Suprapubic skin (tissue), 4 donors: ENCODE measurements at regions not wholly inside any gene's neighbourhood (a gene's known extent, or its start where the extent isn't known, plus 50 kb on each side); places are given as distances from the start of the nearest gene placed in this dataset.
"Not testable (repeated sequence)": the region's sequence is repeated elsewhere in the genome, so short reads cannot be mapped to it uniquely, and the experiment has no call there.

Source experiments
- DNase-seq, 2 donors: peaks; one replicate each; pipeline ENCODE4 v3.0.0-alpha.2; 2019; ENCODE audit warnings: low spot score in 2 of 2
- H3K27ac ChIP-seq: fragments of 200-600 bp; sonication (generic); one replicate; pipeline ENCODE4 v1.5.1; 2019
- H3K27me3 ChIP-seq: fragments of 200-600 bp; sonication (generic); one replicate; pipeline ENCODE4 v1.5.1; 2019
- H3K36me3 ChIP-seq: fragments of 200-600 bp; sonication (generic); one replicate; pipeline ENCODE4 v1.5.1; 2019
- H3K4me1 ChIP-seq: fragments of 200-600 bp; sonication (generic); one replicate; pipeline ENCODE4 v1.5.1; 2019
- H3K4me3 ChIP-seq: fragments of 200-600 bp; sonication (generic); one replicate; pipeline ENCODE4 v1.5.1; 2019; ENCODE audit warnings: mild to moderate bottlenecking
- H3K9me3 ChIP-seq: fragments of 200-600 bp; sonication (generic); one replicate; pipeline ENCODE4 v1.5.1; 2019
- CTCF ChIP-seq, 2 donors: fragments of 200-600 bp in 1 of 2; fragments of 450-650 bp in 1 of 2; sonication (generic) in 1 of 2; IDR thresholded peaks; one replicate each; pipeline ENCODE4 v1.5.1; 2016 to 2019; ENCODE audit warnings: antibody characterized with exemption in 2 of 2, mild to moderate bottlenecking in 1 of 2, moderate library complexity in 1 of 2
- EP300 ChIP-seq: sonication (generic); formaldehyde crosslinking; IDR thresholded peaks from one replicate; pipeline ENCODE4 v1.6.1; 2017; ENCODE audit warnings: antibody characterized with exemption
- POLR2A ChIP-seq, 2 donors: fragments of 450-650 bp; IDR thresholded peaks; one replicate each; pipeline ENCODE4 v1.6.1; 2017; ENCODE audit warnings: antibody characterized with exemption in 2 of 2, mild to moderate bottlenecking in 2 of 2, moderate library complexity in 2 of 2
- POLR2AphosphoS5 ChIP-seq, 3 donors: sonication (generic); formaldehyde crosslinking; IDR thresholded peaks; one replicate each; pipeline ENCODE4 v1.6.1; 2017; ENCODE audit warnings: antibody characterized with exemption in 3 of 3
- WGBS: methylation state at CpG from one replicate; pipeline ENCODE4 v1.1.5; 2018; 5-methylcytosine and 5-hydroxymethylcytosine counted together

GRCh38 chr2:107525406-107525805 lies 301.3 kb upstream of the RGPD4 start:
- no peak for TF ChIP-seq EP300
- no peak for TF ChIP-seq CTCF (IDR thresholded peaks at IDR 0.05)
- TF ChIP-seq POLR2A (IDR thresholded peaks at IDR 0.05): no peak
- TF ChIP-seq POLR2AphosphoS5 (IDR thresholded peaks at IDR 0.05): no peak
- Histone ChIP-seq H3K4me3 (no peak overlapping the region), H3K9me3 (no peaks in the 10 kb centered on the region), H3K27me3 (no peaks in the 10 kb centered on the region), H3K4me1 (no peaks in the 10 kb centered on the region), H3K36me3 (no peaks in the 10 kb centered on the region), H3K27ac (no peak overlapping the region)
- DNase-seq: no peak
- 32% methylated on average over 1 of the region's 1 CpG for WGBS

- Histone ChIP-seq H3K9me3 (no peaks in the 10 kb centered on the region), H3K27me3 (no peaks in the 10 kb centered on the region), H3K4me3 (no peak overlapping the region), H3K4me1 (no peaks in the 10 kb centered on the region), H3K36me3 (no peaks in the 10 kb centered on the region), H3K27ac (no peak overlapping the region)
- DNase-seq: no peak
- 11% methylated on average over 1 of the region's 1 CpG for WGBS
- no peak for TF ChIP-seq POLR2A (IDR thresholded peaks at IDR 0.05)
- TF ChIP-seq EP300: no peak
- TF ChIP-seq POLR2AphosphoS5 (IDR thresholded peaks at IDR 0.05): no peak
- no peak for TF ChIP-seq CTCF (IDR thresholded peaks at IDR 0.05)
Measured at GRCh38 chr2:107529146-107529545, 297.5 kb upstream of the RGPD4 start.

GRCh38 chr2:107530046-107530445 lies 296.6 kb upstream of the RGPD4 start:
- WGBS: 74% methylated on average over 1 of the region's 1 CpG
- DNase-seq: no peak
- no peaks in the 10 kb centered on the region for H3K4me1 ChIP-seq
- H3K27ac ChIP-seq: no peak overlapping the region
- no peak overlapping the region for H3K4me3 ChIP-seq
- H3K27me3 ChIP-seq: no peaks in the 10 kb centered on the region
- TF ChIP-seq CTCF (IDR thresholded peaks at IDR 0.05) (no peak), POLR2AphosphoS5 (IDR thresholded peaks at IDR 0.05) (no peak), POLR2A (IDR thresholded peaks at IDR 0.05) (no peak), EP300 (no peak)
- H3K36me3 ChIP-seq: no peaks in the 10 kb centered on the region
- no peaks in the 10 kb centered on the region for H3K9me3 ChIP-seq

- H3K4me3 ChIP-seq: no peak overlapping the region
- H3K27me3 ChIP-seq: no peaks in the 10 kb centered on the region
- TF ChIP-seq CTCF (IDR thresholded peaks at IDR 0.05): no peak
- TF ChIP-seq POLR2A (IDR thresholded peaks at IDR 0.05): no peak
- no peak for TF ChIP-seq POLR2AphosphoS5 (IDR thresholded peaks at IDR 0.05)
- no peak for TF ChIP-seq EP300
- 92% methylated on average over 9 of the region's 9 CpGs for WGBS
- H3K4me1 ChIP-seq: no peaks in the 10 kb centered on the region
- H3K36me3 ChIP-seq: no peaks in the 10 kb centered on the region
- no peak for DNase-seq
- H3K9me3 ChIP-seq: no peaks in the 10 kb centered on the region
- no peak overlapping the region for H3K27ac ChIP-seq
Measured at GRCh38 chr2:107534926-107535325, 291.8 kb upstream of the RGPD4 start.

GRCh38 chr2:107535905-107536689 lies 290.6 kb upstream of the RGPD4 start:
- H3K27ac ChIP-seq, DNase-seq, H3K36me3 ChIP-seq, H3K9me3 ChIP-seq, H3K27me3 ChIP-seq, H3K4me1 ChIP-seq, H3K4me3 ChIP-seq: not testable (repeated sequence)
- WGBS: 90% methylated on average over 16 of the region's 28 CpGs

GRCh38 chr2:107542314-107542740 lies 284.4 kb upstream of the RGPD4 start:
- DNase-seq: no peak
- Histone ChIP-seq H3K27me3 (no peaks in the 10 kb centered on the region), H3K9me3 (no peaks in the 10 kb centered on the region), H3K4me3 (no peak overlapping the region), H3K27ac (no peak overlapping the region), H3K4me1 (no peaks in the 10 kb centered on the region), H3K36me3 (no peaks in the 10 kb centered on the region)
- TF ChIP-seq POLR2A (IDR thresholded peaks at IDR 0.05): no peak
- no peak for TF ChIP-seq CTCF (IDR thresholded peaks at IDR 0.05)
- no peak for TF ChIP-seq EP300
- TF ChIP-seq POLR2AphosphoS5 (IDR thresholded peaks at IDR 0.05): no peak
- WGBS: 62% methylated on average over 5 of the region's 5 CpGs
